ENCODE measurements at regions not wholly inside any gene's neighbourhood (a gene's known extent, or its start where the extent isn't known, plus 50 kb on each side); places are given as distances from the start of the nearest gene placed in this dataset.
"Not testable (repeated sequence)": the region's sequence is repeated elsewhere in the genome, so short reads cannot be mapped to it uniquely, and the experiment has no call there.

DNA sequence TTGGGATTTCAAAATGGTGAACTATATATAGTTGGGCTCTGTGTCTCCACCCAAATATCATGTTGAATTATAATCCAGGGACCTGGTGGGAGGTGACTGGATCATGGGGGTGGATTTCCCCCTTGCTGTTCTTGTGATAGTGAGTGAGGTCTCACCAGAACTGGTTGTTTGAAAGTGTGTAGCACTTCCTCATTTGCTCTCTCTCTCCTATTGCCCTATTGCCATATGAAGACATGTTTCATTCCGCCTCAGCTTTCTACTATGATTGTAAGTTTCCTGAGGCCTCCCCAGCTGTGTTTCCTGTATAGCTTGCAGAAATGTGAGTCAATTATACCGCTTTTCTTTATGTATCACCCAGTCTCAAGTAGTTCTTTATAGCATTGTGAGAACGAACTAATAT lies 545.6 kb downstream of the TRAM1L1 start:
- Histone ChIP-seq H3K4me1 (no peaks in the 10 kb centered on the region), H3K27me3 (ENCODE audit: low read depth) (no peaks in the 10 kb centered on the region), H3K36me3 (replicated peaks) (no peaks in the 10 kb centered on the region), H3K9me3 (no peaks in the 10 kb centered on the region), H3K4me3 (no peak overlapping the region)
- no peak for DNase-seq (ENCODE audit: low spot score in 2 of 2)
- in situ Hi-C loops (cut with MboI; ENCODE audit: low sequenced_read_pairs), result no loop called here

DNA sequence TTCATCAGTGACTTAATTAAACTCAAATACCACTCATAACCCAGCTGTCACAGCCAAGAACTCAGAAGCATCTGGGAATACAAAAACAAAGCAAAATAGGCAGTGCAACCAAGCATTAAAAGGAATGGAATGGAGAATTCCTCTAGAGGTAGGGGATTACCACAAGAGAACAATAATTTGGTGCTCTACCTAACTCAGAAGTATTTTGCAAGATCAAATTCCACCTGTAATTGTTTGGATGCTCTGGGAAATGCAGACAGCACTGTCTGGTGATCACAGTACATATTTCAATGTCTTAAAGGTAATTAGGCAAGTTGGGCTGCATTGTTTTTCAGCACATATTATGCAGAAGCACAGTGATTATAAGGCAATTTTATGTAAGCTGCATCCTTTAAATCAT lies 547.5 kb downstream of the TRAM1L1 start:
- H3K36me3 ChIP-seq (replicated peaks), result no peaks in the 10 kb centered on the region
- H3K27me3 ChIP-seq (ENCODE audit: low read depth), result no peaks in the 10 kb centered on the region
- no peak for DNase-seq (ENCODE audit: low spot score in 2 of 2)
- H3K9me3 ChIP-seq, result no peaks in the 10 kb centered on the region
- no peaks in the 10 kb centered on the region for H3K4me1 ChIP-seq
- in situ Hi-C loops (cut with MboI; ENCODE audit: low sequenced_read_pairs), result no loop called here
- H3K4me3 ChIP-seq, result no peak overlapping the region

DNA sequence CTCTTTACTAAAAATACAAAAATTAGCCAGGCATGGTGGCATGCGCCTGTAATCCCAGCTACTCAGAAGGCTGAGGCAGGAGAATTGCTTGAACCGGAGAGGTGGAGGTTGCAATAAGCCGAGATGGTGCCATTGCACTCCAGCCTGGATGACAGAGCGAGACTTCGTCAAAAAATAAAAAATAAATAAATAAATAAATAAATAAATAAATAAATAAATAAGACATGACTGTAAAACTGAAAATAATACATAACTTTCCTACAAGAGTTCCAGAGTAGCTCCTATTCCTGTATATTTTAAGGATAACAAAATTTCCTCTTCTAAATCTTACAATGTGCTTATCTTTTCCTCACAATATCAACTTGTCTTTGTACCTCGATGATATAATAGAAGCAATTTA lies 549.4 kb downstream of the TRAM1L1 start:
- H3K4me3 ChIP-seq; DNase-seq (ENCODE audit: low spot score in 2 of 2); H3K27me3 ChIP-seq (ENCODE audit: low read depth); H3K9me3 ChIP-seq; H3K36me3 ChIP-seq (replicated peaks); H3K4me1 ChIP-seq; in situ Hi-C loops (cut with MboI; ENCODE audit: low sequenced_read_pairs): not testable (repeated sequence)

DNA sequence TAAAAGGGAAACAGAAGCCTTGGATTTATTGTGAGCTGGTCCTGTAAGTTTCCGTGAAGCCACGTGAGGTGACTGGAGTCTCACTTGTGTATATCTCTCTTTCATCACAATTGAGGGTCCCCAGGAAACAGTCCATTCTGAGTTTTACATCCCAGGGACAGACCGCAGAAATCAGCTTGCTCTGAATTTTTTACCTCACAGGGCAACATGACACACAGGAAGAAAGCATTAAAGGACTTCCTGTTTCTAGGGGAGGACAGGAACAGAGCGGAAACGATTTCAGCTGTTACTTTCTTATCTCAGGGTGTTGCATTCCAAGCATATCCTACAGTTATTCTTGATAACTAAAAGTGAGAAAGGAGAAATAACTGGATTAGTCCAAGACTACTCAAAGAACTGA lies 553.5 kb downstream of the TRAM1L1 start:
- Histone ChIP-seq H3K4me1 (no peaks in the 10 kb centered on the region), H3K9me3 (no peaks in the 10 kb centered on the region), H3K27me3 (ENCODE audit: low read depth) (no peaks in the 10 kb centered on the region), H3K36me3 (replicated peaks) (no peaks in the 10 kb centered on the region), H3K4me3 (no peak overlapping the region)
- in situ Hi-C loops (cut with MboI; ENCODE audit: low sequenced_read_pairs), result no loop called here
- DNase-seq (ENCODE audit: low spot score in 2 of 2), result no peak

DNA sequence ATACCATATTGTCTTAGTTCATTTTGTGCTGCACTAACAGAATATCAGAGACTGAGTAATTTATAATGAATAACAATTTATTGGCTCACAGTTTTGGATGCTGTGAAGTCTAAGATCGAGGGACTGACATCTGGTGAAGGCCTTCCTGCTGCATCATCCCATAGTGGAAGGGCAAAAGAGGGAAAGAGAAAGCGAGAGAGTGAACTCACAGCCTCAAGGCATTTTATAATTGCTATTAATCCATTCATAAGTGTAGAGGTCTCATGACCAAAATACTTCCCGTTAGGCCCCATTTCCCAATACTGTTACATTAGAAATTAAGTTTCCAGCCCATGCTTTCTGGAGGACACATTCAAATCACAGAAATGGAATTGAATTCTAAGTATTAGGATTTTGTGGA lies 554.4 kb downstream of the TRAM1L1 start:
- Histone ChIP-seq H3K27me3 (ENCODE audit: low read depth) (no peaks in the 10 kb centered on the region), H3K4me1 (no peaks in the 10 kb centered on the region), H3K4me3 (no peak overlapping the region), H3K36me3 (replicated peaks) (no peaks in the 10 kb centered on the region), H3K9me3 (no peaks in the 10 kb centered on the region)
- in situ Hi-C loops (cut with MboI; ENCODE audit: low sequenced_read_pairs), result no loop called here
- DNase-seq (ENCODE audit: low spot score in 2 of 2), result no peak

DNA sequence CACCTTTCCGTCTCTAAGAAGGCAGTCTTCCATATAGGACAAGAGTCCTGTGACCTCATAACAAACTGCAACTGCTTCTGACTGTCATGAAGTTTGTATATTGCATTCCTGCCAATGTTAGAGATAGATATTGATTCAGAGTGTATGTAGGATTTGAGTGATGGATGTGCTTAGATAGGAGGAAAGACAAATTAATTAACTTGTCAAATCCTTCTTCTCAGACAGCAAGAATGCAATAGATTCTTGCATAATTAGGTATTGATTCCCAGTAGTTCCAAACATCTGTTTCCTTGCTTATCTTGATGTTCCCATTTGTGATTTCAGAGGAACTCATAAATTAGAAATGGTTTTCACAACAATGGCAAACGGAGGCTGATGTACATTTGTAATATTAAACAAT lies 555.3 kb downstream of the TRAM1L1 start:
- Histone ChIP-seq H3K27me3 (ENCODE audit: low read depth) (no peaks in the 10 kb centered on the region), H3K4me3 (no peak overlapping the region), H3K36me3 (replicated peaks) (no peaks in the 10 kb centered on the region), H3K4me1 (no peaks in the 10 kb centered on the region), H3K9me3 (no peaks in the 10 kb centered on the region)
- no peak for DNase-seq (ENCODE audit: low spot score in 2 of 2)
- in situ Hi-C loops (cut with MboI; ENCODE audit: low sequenced_read_pairs), result no loop called here

DNA sequence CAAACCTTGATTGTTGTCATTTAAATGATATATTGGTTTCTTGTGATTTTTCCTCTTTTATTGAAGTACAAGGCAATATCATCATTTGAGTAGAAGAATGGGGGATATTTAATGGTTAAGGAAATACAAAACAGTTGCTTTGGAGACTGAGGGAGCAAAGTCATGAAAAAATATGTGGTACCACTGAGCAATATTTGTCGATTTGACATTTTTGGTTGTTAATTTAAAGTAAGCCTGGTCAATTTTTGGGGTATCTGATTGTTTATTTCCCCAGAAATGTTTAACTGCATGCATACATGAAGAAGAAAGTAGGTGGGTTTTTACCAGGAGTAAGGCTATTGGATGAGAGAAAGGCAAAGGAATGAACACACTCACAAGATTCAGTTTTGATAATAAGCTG lies 556.2 kb downstream of the TRAM1L1 start:
- Histone ChIP-seq H3K27me3 (ENCODE audit: low read depth) (no peaks in the 10 kb centered on the region), H3K9me3 (no peaks in the 10 kb centered on the region), H3K4me1 (no peaks in the 10 kb centered on the region), H3K4me3 (no peak overlapping the region), H3K36me3 (replicated peaks) (no peaks in the 10 kb centered on the region)
- in situ Hi-C loops (cut with MboI; ENCODE audit: low sequenced_read_pairs), result no loop called here
- no peak for DNase-seq (ENCODE audit: low spot score in 2 of 2)

DNA sequence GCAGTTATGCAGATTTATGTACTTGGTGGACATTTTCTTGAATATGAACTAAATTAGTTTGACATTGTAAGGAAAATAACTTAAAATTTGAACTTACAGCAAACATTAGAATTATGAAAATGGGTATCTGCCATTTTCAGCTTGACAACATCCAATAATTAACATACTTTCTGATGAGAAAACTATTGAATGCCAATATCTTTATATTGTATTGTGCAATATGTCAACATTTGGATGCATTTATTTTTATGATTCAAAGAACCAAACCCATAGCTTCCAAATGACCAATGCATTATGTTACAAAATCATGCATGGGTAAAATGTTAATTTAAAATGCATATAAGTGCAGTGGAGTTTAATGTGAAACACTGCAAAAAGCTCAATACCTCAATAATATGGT lies 562.5 kb downstream of the TRAM1L1 start:
- H3K4me3 ChIP-seq, result no peak overlapping the region
- DNase-seq (ENCODE audit: low spot score in 2 of 2), result no peak
- H3K4me1 ChIP-seq, result no peaks in the 10 kb centered on the region
- H3K9me3 ChIP-seq, result no peaks in the 10 kb centered on the region
- no peaks in the 10 kb centered on the region for H3K36me3 ChIP-seq (replicated peaks)
- in situ Hi-C loops (cut with MboI; ENCODE audit: low sequenced_read_pairs), result no loop called here
- no peaks in the 10 kb centered on the region for H3K27me3 ChIP-seq (ENCODE audit: low read depth)

DNA sequence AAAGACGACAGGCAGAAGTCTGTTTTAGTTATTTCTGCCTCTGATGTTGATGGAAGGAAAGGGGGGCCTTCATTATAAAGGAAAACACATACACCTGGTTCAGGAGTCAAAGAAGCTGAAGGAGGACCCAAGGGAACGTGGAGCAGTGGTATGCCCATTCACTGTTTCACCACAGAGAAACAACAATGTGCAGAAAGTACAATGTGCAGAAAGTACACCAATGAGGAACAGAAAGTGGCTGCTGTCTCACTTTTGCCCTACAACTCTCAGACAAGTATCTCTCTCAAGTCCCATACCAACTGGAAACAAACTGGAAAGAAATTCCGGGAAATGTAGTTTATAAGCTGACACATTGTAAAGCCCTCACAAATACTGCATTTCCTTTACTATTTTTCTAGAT lies 564.5 kb downstream of the TRAM1L1 start:
- no peak for DNase-seq (ENCODE audit: low spot score in 2 of 2)
- in situ Hi-C loops (cut with MboI; ENCODE audit: low sequenced_read_pairs), result no loop called here
- Histone ChIP-seq H3K4me1 (no peaks in the 10 kb centered on the region), H3K4me3 (no peak overlapping the region), H3K27me3 (ENCODE audit: low read depth) (no peaks in the 10 kb centered on the region), H3K36me3 (replicated peaks) (no peaks in the 10 kb centered on the region), H3K9me3 (no peaks in the 10 kb centered on the region)

DNA sequence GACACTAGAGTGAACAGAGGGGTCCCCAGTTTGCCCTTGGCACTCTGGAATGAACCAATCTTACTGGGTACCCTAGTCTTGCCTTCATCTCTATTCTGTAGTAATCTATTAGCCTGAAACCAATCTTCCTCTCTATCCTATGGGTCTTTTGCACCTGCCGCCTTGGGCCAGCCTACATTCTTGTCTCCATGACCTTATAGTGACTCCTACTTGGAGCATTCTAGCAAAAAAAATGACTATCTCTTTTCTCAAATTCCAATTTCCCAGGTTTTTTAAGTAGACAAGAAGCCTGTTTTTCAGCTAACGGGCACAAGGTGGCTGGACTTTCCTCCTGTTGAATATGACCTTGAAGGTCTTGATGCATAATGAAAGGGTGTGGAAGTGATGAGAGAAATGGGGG lies 568.7 kb downstream of the TRAM1L1 start:
- Histone ChIP-seq H3K4me3 (no peak overlapping the region), H3K36me3 (replicated peaks) (no peaks in the 10 kb centered on the region), H3K4me1 (no peaks in the 10 kb centered on the region), H3K9me3 (no peaks in the 10 kb centered on the region), H3K27me3 (ENCODE audit: low read depth) (no peaks in the 10 kb centered on the region)
- DNase-seq (ENCODE audit: low spot score in 2 of 2), result no peak
- in situ Hi-C loops (cut with MboI; ENCODE audit: low sequenced_read_pairs), result no loop called here

DNA sequence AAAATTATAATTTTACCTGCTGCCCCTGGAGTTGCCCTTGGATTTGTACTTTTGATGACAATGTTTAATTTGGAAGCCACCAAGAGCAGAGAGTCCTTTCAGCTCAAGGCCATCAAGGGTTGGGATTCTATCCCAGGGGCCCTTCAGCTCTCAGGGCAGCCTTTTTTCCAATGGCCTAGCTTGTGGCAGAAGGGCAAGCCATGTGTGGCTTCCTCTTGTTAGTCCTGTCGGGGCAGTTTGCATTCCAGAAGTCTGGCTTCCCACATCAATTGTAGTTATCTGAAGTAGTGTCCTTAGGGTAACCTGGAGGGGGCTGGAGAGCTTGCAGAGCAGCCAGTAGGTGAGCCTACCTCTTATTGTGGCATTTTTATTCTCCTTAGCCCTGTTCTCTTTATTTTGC lies 569.4 kb downstream of the TRAM1L1 start:
- no peaks in the 10 kb centered on the region for H3K4me1 ChIP-seq
- no peak overlapping the region for H3K4me3 ChIP-seq
- no peaks in the 10 kb centered on the region for H3K27me3 ChIP-seq (ENCODE audit: low read depth)
- H3K9me3 ChIP-seq, result no peaks in the 10 kb centered on the region
- H3K36me3 ChIP-seq (replicated peaks), result no peaks in the 10 kb centered on the region
- no peak for DNase-seq (ENCODE audit: low spot score in 2 of 2)
- in situ Hi-C loops (cut with MboI; ENCODE audit: low sequenced_read_pairs), result no loop called here

DNA sequence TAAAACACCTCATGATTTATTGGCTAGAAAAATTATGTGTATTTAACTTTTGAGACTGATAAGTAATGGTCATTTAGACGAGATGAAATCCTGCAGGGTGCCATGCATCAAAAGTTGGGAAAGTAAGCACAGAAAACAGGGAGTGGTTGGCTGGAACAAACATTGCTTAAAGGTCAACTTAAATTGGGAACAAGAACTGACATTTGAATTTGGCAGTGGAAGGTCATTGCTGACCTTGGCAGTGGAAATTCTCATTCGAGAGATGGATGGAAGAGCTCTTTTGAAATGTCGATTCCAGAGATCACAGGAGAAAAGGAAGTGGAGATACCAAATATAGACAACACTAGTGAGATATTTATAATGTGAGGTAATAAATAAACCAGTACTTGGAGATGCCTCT lies 572.8 kb downstream of the TRAM1L1 start:
- H3K4me1 ChIP-seq, result no peaks in the 10 kb centered on the region
- H3K4me3 ChIP-seq, result no peak overlapping the region
- in situ Hi-C loops (cut with MboI; ENCODE audit: low sequenced_read_pairs), result no loop called here
- H3K27me3 ChIP-seq (ENCODE audit: low read depth), result no peaks in the 10 kb centered on the region
- no peaks in the 10 kb centered on the region for H3K9me3 ChIP-seq
- no peak for DNase-seq (ENCODE audit: low spot score in 2 of 2)
- H3K36me3 ChIP-seq (replicated peaks), result no peaks in the 10 kb centered on the region

DNA sequence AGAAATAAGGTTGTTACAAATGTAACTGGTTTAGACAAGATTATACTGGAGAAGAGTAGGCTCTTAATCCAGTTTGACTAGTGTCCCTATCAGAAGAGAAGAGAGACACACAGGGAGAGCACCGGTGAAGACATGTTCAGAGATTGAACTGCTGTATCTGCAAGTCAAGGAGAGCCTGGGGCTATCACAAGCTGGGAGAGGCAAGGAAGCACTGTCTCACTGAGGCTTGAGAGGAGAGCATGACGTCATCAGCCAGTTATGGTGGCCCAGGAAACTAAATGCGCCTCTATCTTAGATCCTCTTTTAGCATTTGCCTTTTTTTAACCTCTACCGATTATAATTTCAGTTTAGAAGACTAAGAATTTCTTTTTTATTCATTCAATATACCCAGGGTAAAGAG lies 583.4 kb downstream of the TRAM1L1 start:
- H3K27me3 ChIP-seq (ENCODE audit: low read depth), result no peaks in the 10 kb centered on the region
- DNase-seq (ENCODE audit: low spot score in 2 of 2), result no peak
- no peak overlapping the region for H3K4me3 ChIP-seq
- H3K36me3 ChIP-seq (replicated peaks), result no peaks in the 10 kb centered on the region
- H3K9me3 ChIP-seq, result no peaks in the 10 kb centered on the region
- in situ Hi-C loops (cut with MboI; ENCODE audit: low sequenced_read_pairs), result no loop called here
- no peaks in the 10 kb centered on the region for H3K4me1 ChIP-seq

DNA sequence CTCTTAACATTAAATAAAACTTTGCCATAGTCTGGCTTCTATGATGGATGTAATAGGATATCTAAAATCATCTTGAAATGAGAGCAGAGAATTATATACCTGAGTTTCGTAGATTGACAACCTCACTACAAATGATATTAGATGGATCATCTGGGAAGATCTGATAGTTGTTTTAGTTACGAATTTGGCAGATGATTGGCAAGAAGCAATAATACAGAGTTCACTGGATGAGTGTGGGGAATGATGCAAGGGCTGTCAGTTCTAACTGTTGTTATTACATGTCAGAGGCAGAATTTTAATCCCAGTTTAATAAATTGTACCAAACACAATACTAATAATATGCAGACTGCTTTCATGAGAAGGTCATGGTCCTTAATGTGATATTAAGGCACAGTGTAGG lies 585.2 kb downstream of the TRAM1L1 start:
- Histone ChIP-seq H3K4me3 (no peak overlapping the region), H3K36me3 (replicated peaks) (no peaks in the 10 kb centered on the region), H3K4me1 (no peaks in the 10 kb centered on the region), H3K9me3 (no peaks in the 10 kb centered on the region), H3K27me3 (ENCODE audit: low read depth) (no peaks in the 10 kb centered on the region)
- DNase-seq (ENCODE audit: low spot score in 2 of 2), result no peak
- in situ Hi-C loops (cut with MboI; ENCODE audit: low sequenced_read_pairs), result no loop called here

DNA sequence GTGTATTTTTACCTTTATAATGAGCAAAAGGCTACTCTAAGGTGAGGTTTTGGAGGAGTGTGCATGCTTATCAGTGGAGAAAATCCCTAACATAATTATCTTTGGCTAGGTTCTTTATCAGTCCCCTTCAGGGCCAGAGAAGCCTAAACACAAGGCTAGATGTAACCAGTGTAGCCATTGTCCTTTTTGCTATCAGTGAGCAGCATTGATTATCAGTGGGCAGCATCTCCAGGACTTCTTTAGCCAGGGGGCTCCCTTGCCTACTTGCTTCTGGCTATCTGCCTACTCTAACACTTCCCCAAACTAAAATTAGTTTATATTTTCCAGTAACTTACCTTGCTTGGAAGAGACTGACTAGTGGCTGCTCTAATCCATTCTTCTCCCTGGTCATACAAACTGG lies 595.6 kb downstream of the TRAM1L1 start:
- Histone ChIP-seq H3K4me1 (peaks cover 4% of the 10 kb centered on the region; the same call in 1 of the 2 replicates), H3K9me3 (no peaks in the 10 kb centered on the region), H3K27me3 (ENCODE audit: low read depth) (no peaks in the 10 kb centered on the region), H3K4me3 (no peak overlapping the region), H3K36me3 (replicated peaks) (no peaks in the 10 kb centered on the region)
- no peak for DNase-seq (ENCODE audit: low spot score in 2 of 2)
- in situ Hi-C loops (cut with MboI; ENCODE audit: low sequenced_read_pairs), result no loop called here
